Gastrocnemius medialis (tissue), 4 donors: ENCODE measurements at regions not wholly inside any gene's neighbourhood (a gene's known extent, or its start where the extent isn't known, plus 50 kb on each side); places are given as distances from the start of the nearest gene placed in this dataset.

Experiments
- CTCF ChIP-seq, 5 experiments: fragments of 450-650 bp in 3 of 5; fragments of 200-600 bp in 2 of 5; sonication (generic) in 2 of 5; IDR thresholded peaks in 4 of 5; conservative IDR thresholded peaks in 1 of 5; 1 replicate in 4 of 5; 2 replicates in 1 of 5; pipeline ENCODE4 v1.5.1; 2016 to 2019; ENCODE audit warnings: antibody characterized with exemption in 5 of 5, mild to moderate bottlenecking in 3 of 5, moderate library complexity in 3 of 5
- POLR2A ChIP-seq, 2 donors: fragments of 450-650 bp; IDR thresholded peaks; one replicate each; pipeline ENCODE4 v1.6.1; 2017; ENCODE audit warnings: antibody characterized with exemption in 2 of 2, mild to moderate bottlenecking in 2 of 2, moderate library complexity in 2 of 2

- TF ChIP-seq POLR2A (IDR thresholded peaks at IDR 0.05) (no peak), CTCF (IDR thresholded peaks at IDR 0.05 in 4 of 5, conservative IDR thresholded peaks at IDR 0.05 in 1 of 5) (no peak)
Observed at GRCh38 chr1:99181892-99182291, 82.4 kb upstream of the PLPPR4 start.
